SK-N-SH treated with all-trans-retinoic acid at 6 μM for 48 hours (cell line): ENCODE measurements at regions not wholly inside any gene's neighbourhood (a gene's known extent, or its start where the extent isn't known, plus 50 kb on each side); places are given as distances from the start of the nearest gene placed in this dataset.

Source experiments
- CREB5 ChIP-seq: fragments of 250-450 bp; sonication (Bioruptor Pico); IDR thresholded peaks from 2 replicates; pipeline ENCODE4 v1.5.1; 2020; ENCODE audit warnings: low read depth, mild to moderate bottlenecking, moderate library complexity
- RARB ChIP-seq: fragments of 250-450 bp; sonication (Bioruptor Pico); IDR thresholded peaks from 2 replicates; pipeline ENCODE4 v1.8.0; 2021; ENCODE audit warnings: mild to moderate bottlenecking, moderate library complexity
- SNAI2 ChIP-seq: fragments of 250-450 bp; sonication (Bioruptor Pico); IDR thresholded peaks from 2 replicates; pipeline ENCODE4 v1.5.0; 2020; ENCODE audit warnings: mild to moderate bottlenecking, moderate library complexity
- ZNF8 ChIP-seq: fragments of 450-650 bp; formaldehyde crosslinking; IDR thresholded peaks from 2 replicates; pipeline ENCODE4 v1.5.0; 2020; ENCODE audit warnings: mild to moderate bottlenecking, moderate library complexity
- TF ChIP-seq, protein P1 (sequence below): fragments of 250-450 bp; sonication (Bioruptor Pico); IDR thresholded peaks from 2 replicates; pipeline ENCODE4 v1.5.0; 2020; ENCODE audit warnings: mild to moderate bottlenecking, moderate library complexity

GRCh38 chr12:126998031-126998430, 1268.9 kb upstream of the TMEM132C start:
- TF ChIP-seq CREB5 (CRISPR knock-in tag) (no peak), ZNF8 (no peak), SNAI2 (CRISPR knock-in tag) (no peak), RARB (no peak)
- TF ChIP-seq, protein P1, sequence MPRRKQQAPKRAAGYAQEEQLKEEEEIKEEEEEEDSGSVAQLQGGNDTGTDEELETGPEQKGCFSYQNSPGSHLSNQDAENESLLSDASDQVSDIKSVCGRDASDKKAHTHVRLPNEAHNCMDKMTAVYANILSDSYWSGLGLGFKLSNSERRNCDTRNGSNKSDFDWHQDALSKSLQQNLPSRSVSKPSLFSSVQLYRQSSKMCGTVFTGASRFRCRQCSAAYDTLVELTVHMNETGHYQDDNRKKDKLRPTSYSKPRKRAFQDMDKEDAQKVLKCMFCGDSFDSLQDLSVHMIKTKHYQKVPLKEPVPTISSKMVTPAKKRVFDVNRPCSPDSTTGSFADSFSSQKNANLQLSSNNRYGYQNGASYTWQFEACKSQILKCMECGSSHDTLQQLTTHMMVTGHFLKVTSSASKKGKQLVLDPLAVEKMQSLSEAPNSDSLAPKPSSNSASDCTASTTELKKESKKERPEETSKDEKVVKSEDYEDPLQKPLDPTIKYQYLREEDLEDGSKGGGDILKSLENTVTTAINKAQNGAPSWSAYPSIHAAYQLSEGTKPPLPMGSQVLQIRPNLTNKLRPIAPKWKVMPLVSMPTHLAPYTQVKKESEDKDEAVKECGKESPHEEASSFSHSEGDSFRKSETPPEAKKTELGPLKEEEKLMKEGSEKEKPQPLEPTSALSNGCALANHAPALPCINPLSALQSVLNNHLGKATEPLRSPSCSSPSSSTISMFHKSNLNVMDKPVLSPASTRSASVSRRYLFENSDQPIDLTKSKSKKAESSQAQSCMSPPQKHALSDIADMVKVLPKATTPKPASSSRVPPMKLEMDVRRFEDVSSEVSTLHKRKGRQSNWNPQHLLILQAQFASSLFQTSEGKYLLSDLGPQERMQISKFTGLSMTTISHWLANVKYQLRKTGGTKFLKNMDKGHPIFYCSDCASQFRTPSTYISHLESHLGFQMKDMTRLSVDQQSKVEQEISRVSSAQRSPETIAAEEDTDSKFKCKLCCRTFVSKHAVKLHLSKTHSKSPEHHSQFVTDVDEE (CRISPR knock-in tag) = no peak
